Liver (tissue), 8 donors: ENCODE measurements at regions not wholly inside any gene's neighbourhood (a gene's known extent, or its start where the extent isn't known, plus 50 kb on each side); places are given as distances from the start of the nearest gene placed in this dataset.

Source experiments
- DNase-seq: peaks from one replicate; pipeline ENCODE4 v3.0.0-alpha.2; 2017; ENCODE audit warnings: low spot score
- H3K27ac ChIP-seq, 2 donors: one replicate each; pipeline ENCODE4 v1.7.0; 2013; ENCODE audit warnings: inconsistent platforms in 2 of 2, low read length in 2 of 2, control low read depth in 1 of 2, low read depth in 1 of 2, mild to moderate bottlenecking in 1 of 2
- H3K27me3 ChIP-seq, 4 donors: one replicate each; pipeline versions ENCODE4 v1.6.1 to v1.7.0; 2013; ENCODE audit warnings: low read length in 3 of 4, inconsistent platforms in 1 of 4, mild to moderate bottlenecking in 1 of 4, moderate library complexity in 1 of 4; ENCODE audit not compliant: control insufficient read depth in 4 of 4, insufficient read depth in 4 of 4
- H3K36me3 ChIP-seq, 4 donors: one replicate each; pipeline versions ENCODE4 v1.6.1 to v1.7.0; 2013; ENCODE audit warnings: low read length in 3 of 4, mild to moderate bottlenecking in 3 of 4, low read depth in 1 of 4, moderate library complexity in 1 of 4; ENCODE audit not compliant: control insufficient read depth in 4 of 4, insufficient read depth in 3 of 4
- H3K4me1 ChIP-seq, 4 donors: one replicate each; pipeline versions ENCODE4 v1.6.1 to v1.7.0; 2013; ENCODE audit warnings: low read length in 3 of 4, mild to moderate bottlenecking in 3 of 4, moderate library complexity in 1 of 4; ENCODE audit not compliant: control insufficient read depth in 4 of 4, insufficient read depth in 4 of 4
- H3K4me3 ChIP-seq, 3 donors: one replicate each; pipeline versions ENCODE4 v1.6.1 to v1.7.0; 2013; ENCODE audit warnings: low read length in 3 of 3, control low read depth in 1 of 3, low read depth in 1 of 3, mild to moderate bottlenecking in 1 of 3
- H3K9ac ChIP-seq, 2 donors: one replicate each; pipeline ENCODE4 v1.7.0; 2013; ENCODE audit warnings: low read length in 2 of 2, mild to moderate bottlenecking in 2 of 2, moderate library complexity in 2 of 2, control low read depth in 1 of 2, low read depth in 1 of 2
- H3K9me3 ChIP-seq, 4 donors: one replicate each; pipeline versions ENCODE4 v1.6.1 to v1.7.0; 2013; ENCODE audit warnings: low read length in 3 of 4; ENCODE audit not compliant: control insufficient read depth in 4 of 4
- EGR1 ChIP-seq, 2 donors: IDR thresholded peaks; 2 replicates each; pipeline ENCODE4 v1.6.1; 2016 to 2018; ENCODE audit warnings: antibody characterized with exemption in 2 of 2, low read depth in 2 of 2
- FOXA1 ChIP-seq: IDR thresholded peaks from 2 replicates; pipeline ENCODE4 v1.6.1; 2016; ENCODE audit warnings: antibody characterized with exemption
- FOXA2 ChIP-seq: IDR thresholded peaks from 2 replicates; pipeline ENCODE4 v1.6.1; 2016; ENCODE audit warnings: antibody characterized with exemption
- GABPA ChIP-seq, 2 donors: IDR thresholded peaks in 1 of 2; conservative IDR thresholded peaks in 1 of 2; 2 replicates each; pipeline ENCODE4 v1.6.1; 2016; ENCODE audit warnings: antibody characterized with exemption in 2 of 2, mild to moderate bottlenecking in 1 of 2, moderate library complexity in 1 of 2
- HNF4A ChIP-seq, 2 donors: conservative IDR thresholded peaks; 2 replicates each; pipeline ENCODE4 v1.6.1; 2016; ENCODE audit warnings: antibody characterized with exemption in 2 of 2, mild to moderate bottlenecking in 2 of 2
- HNF4G ChIP-seq: IDR thresholded peaks from 2 replicates; pipeline ENCODE4 v1.6.1; 2016; ENCODE audit warnings: antibody characterized with exemption
- JUND ChIP-seq, 2 donors: IDR thresholded peaks; 2 replicates each; pipeline ENCODE4 v1.6.1; 2016; ENCODE audit warnings: antibody characterized with exemption in 2 of 2
- NR2F2 ChIP-seq: IDR thresholded peaks from 2 replicates; pipeline ENCODE4 v1.6.1; 2016; ENCODE audit warnings: antibody characterized with exemption
- RAD21 ChIP-seq, 2 donors: IDR thresholded peaks; 2 replicates each; pipeline ENCODE4 v1.6.1; 2016; ENCODE audit warnings: antibody characterized with exemption in 2 of 2, mild to moderate bottlenecking in 2 of 2
- RXRA ChIP-seq, 2 donors: IDR thresholded peaks; 2 replicates each; pipeline ENCODE4 v1.6.1; 2017 to 2018; ENCODE audit warnings: antibody characterized with exemption in 2 of 2, mild to moderate bottlenecking in 1 of 2
- SP1 ChIP-seq: IDR thresholded peaks from 2 replicates; pipeline ENCODE4 v1.6.1; 2018; ENCODE audit warnings: antibody characterized with exemption, mild to moderate bottlenecking
- TAF1 ChIP-seq: conservative IDR thresholded peaks from 2 replicates; pipeline ENCODE4 v1.6.1; 2016; ENCODE audit warnings: antibody characterized with exemption, mild to moderate bottlenecking
- WGBS: extraction: QIAGEN DNeasy Blood & Tissue Kit; methylation state at CpG from one replicate; pipeline ENCODE4 v1.1.7; 2013; 5-methylcytosine and 5-hydroxymethylcytosine counted together
- TF ChIP-seq, protein P1 (sequence below): IDR thresholded peaks from 2 replicates; pipeline ENCODE4 v1.6.1; 2016; ENCODE audit warnings: antibody characterized with exemption
- TF ChIP-seq, protein P2 (sequence below): IDR thresholded peaks from 2 replicates; pipeline ENCODE4 v1.6.1; 2016; ENCODE audit warnings: antibody characterized with exemption, mild to moderate bottlenecking
- TF ChIP-seq, protein P3 (sequence below): fragments of 150-350 bp; IDR thresholded peaks from 2 replicates; pipeline ENCODE4 v1.5.1; 2017; ENCODE audit warnings: improper control_type of control experiment, low read depth, low read length; ENCODE audit not compliant: missing input control
- TF ChIP-seq, protein P4 (sequence below): IDR thresholded peaks from 2 replicates; pipeline ENCODE4 v1.6.1; 2016; ENCODE audit warnings: antibody characterized with exemption
- TF ChIP-seq, protein P5 (sequence below): IDR thresholded peaks from 2 replicates; pipeline ENCODE4 v1.6.1; 2016; ENCODE audit warnings: antibody characterized with exemption
- donor health status: healthy.
- donor health status: healthy.
- donor health status: healthy.
- donor health status: healthy.
- donor health status: healthy.

DNA sequence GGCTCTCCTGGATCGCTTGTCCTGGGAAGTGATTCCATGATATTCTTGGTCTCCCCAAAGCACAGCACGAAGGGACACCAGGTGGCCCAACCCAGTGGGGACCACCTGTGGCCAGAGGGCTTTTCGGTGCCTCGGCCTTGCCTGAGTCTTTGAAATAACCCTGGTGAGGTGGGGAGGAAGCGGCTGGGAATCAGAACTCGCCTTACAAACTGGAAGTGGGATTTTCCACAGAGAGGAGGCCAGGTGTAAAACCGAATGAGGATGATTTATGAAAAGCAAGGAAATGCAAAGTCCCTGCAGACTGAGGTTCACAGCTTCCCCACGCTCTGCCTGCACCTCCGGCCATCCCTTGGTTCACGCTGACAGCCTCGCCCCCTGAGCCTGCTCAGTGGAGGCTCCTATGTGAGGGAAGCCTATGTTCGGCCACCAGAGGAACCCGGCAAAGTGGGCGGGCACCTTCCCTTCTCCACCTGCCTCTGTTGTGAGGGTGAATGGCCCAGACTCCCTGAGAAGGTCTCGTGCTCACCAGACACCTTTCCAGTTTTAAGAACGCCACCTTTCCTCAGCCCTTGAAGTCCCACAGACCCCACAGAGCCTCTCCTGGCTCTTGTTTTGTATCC is 133.8 kb upstream of the CST7 start:
- TF ChIP-seq RAD21 (IDR thresholded peaks at IDR 0.05) (no peak), FOXA2 (no peak), FOXA1 (no peak), RXRA (IDR thresholded peaks at IDR 0.05) (no peak), EGR1 (IDR thresholded peaks at IDR 0.05; ENCODE audit: low read depth in 2 of 2) (no peak), JUND (IDR thresholded peaks at IDR 0.05) (no peak), NR2F2 (no peak)
- TF ChIP-seq, protein P1, sequence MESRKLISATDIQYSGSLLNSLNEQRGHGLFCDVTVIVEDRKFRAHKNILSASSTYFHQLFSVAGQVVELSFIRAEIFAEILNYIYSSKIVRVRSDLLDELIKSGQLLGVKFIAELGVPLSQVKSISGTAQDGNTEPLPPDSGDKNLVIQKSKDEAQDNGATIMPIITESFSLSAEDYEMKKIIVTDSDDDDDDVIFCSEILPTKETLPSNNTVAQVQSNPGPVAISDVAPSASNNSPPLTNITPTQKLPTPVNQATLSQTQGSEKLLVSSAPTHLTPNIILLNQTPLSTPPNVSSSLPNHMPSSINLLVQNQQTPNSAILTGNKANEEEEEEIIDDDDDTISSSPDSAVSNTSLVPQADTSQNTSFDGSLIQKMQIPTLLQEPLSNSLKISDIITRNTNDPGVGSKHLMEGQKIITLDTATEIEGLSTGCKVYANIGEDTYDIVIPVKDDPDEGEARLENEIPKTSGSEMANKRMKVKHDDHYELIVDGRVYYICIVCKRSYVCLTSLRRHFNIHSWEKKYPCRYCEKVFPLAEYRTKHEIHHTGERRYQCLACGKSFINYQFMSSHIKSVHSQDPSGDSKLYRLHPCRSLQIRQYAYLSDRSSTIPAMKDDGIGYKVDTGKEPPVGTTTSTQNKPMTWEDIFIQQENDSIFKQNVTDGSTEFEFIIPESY, result no peak
- peaks cover 0 to 5% (median 4%) of the 10 kb centered on the region in 4 donors for H3K9me3 ChIP-seq
- no peak overlapping the region for H3K27ac ChIP-seq
- H3K4me1 ChIP-seq, result no peaks in the 10 kb centered on the region
- DNase-seq, result no peak
- WGBS, result 76% methylated on average over 16 of the region's 16 CpGs
- H3K9ac ChIP-seq, result no peak overlapping the region
- H3K4me3 ChIP-seq, result no peak overlapping the region
- peaks cover 0 to 2% (median 0%) of the 10 kb centered on the region in 4 donors for H3K27me3 ChIP-seq
- no peaks in the 10 kb centered on the region for H3K36me3 ChIP-seq

DNA sequence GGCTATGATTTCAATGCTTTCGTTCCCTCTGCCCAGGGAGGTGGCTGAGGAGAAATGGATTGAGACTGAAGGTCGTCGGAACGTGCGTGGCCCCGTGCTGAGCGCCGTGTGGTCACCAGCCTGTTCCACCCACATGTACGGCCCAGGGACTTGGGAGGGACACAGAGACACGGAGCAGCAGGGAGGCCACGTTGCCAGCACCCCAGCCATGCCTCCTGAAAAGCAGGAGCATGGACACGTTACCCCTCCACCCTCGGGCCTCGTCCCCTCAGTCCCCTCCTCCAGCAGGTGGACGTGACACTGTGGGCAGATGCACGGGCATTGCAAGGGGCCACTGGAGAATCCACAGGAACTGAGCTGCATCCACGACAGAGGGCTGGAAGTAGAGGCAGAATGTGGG is 133.1 kb upstream of the CST7 start:
- H3K27me3 ChIP-seq, result peaks cover 0 to 2% (median 0%) of the 10 kb centered on the region in 4 donors
- no peak overlapping the region for H3K27ac ChIP-seq
- TF ChIP-seq, protein P1, result no peak
- no peak for TF ChIP-seq RAD21 (IDR thresholded peaks at IDR 0.05)
- TF ChIP-seq RXRA (IDR thresholded peaks at IDR 0.05), result no peak
- TF ChIP-seq, protein P2, sequence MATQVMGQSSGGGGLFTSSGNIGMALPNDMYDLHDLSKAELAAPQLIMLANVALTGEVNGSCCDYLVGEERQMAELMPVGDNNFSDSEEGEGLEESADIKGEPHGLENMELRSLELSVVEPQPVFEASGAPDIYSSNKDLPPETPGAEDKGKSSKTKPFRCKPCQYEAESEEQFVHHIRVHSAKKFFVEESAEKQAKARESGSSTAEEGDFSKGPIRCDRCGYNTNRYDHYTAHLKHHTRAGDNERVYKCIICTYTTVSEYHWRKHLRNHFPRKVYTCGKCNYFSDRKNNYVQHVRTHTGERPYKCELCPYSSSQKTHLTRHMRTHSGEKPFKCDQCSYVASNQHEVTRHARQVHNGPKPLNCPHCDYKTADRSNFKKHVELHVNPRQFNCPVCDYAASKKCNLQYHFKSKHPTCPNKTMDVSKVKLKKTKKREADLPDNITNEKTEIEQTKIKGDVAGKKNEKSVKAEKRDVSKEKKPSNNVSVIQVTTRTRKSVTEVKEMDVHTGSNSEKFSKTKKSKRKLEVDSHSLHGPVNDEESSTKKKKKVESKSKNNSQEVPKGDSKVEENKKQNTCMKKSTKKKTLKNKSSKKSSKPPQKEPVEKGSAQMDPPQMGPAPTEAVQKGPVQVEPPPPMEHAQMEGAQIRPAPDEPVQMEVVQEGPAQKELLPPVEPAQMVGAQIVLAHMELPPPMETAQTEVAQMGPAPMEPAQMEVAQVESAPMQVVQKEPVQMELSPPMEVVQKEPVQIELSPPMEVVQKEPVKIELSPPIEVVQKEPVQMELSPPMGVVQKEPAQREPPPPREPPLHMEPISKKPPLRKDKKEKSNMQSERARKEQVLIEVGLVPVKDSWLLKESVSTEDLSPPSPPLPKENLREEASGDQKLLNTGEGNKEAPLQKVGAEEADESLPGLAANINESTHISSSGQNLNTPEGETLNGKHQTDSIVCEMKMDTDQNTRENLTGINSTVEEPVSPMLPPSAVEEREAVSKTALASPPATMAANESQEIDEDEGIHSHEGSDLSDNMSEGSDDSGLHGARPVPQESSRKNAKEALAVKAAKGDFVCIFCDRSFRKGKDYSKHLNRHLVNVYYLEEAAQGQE, result no peak
- no peak for TF ChIP-seq SP1
- no peak for TF ChIP-seq EGR1 (IDR thresholded peaks at IDR 0.05; ENCODE audit: low read depth in 2 of 2)
- no peak for TF ChIP-seq TAF1
- no peak for TF ChIP-seq FOXA2
- no peak for TF ChIP-seq GABPA (IDR thresholded peaks at IDR 0.05 in 1 of 2, conservative IDR thresholded peaks at IDR 0.05 in 1 of 2)
- TF ChIP-seq FOXA1, result no peak
- TF ChIP-seq, protein P3, sequence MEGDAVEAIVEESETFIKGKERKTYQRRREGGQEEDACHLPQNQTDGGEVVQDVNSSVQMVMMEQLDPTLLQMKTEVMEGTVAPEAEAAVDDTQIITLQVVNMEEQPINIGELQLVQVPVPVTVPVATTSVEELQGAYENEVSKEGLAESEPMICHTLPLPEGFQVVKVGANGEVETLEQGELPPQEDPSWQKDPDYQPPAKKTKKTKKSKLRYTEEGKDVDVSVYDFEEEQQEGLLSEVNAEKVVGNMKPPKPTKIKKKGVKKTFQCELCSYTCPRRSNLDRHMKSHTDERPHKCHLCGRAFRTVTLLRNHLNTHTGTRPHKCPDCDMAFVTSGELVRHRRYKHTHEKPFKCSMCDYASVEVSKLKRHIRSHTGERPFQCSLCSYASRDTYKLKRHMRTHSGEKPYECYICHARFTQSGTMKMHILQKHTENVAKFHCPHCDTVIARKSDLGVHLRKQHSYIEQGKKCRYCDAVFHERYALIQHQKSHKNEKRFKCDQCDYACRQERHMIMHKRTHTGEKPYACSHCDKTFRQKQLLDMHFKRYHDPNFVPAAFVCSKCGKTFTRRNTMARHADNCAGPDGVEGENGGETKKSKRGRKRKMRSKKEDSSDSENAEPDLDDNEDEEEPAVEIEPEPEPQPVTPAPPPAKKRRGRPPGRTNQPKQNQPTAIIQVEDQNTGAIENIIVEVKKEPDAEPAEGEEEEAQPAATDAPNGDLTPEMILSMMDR, result no peak
- TF ChIP-seq, protein P4, sequence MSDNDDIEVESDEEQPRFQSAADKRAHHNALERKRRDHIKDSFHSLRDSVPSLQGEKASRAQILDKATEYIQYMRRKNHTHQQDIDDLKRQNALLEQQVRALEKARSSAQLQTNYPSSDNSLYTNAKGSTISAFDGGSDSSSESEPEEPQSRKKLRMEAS, result no peak
- TF ChIP-seq HNF4G, result no peak
- no peak for TF ChIP-seq NR2F2
- no peak for TF ChIP-seq HNF4A (conservative IDR thresholded peaks at IDR 0.05)
- TF ChIP-seq, protein P5, sequence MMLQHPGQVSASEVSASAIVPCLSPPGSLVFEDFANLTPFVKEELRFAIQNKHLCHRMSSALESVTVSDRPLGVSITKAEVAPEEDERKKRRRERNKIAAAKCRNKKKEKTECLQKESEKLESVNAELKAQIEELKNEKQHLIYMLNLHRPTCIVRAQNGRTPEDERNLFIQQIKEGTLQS, result no peak
- H3K4me1 ChIP-seq, result no peaks in the 10 kb centered on the region
- no peaks in the 10 kb centered on the region for H3K36me3 ChIP-seq
- DNase-seq, result no peak
- H3K9ac ChIP-seq, result no peak overlapping the region
- no peak overlapping the region for H3K4me3 ChIP-seq
- peaks cover 0 to 5% (median 4%) of the 10 kb centered on the region in 4 donors for H3K9me3 ChIP-seq
- 78% methylated on average over 17 of the region's 17 CpGs for WGBS
